ENCODE measurements at regions not wholly inside any gene's neighbourhood (a gene's known extent, or its start where the extent isn't known, plus 50 kb on each side); places are given as distances from the start of the nearest gene placed in this dataset.

GRCh38 chr1:238951809-238952208, 434.6 kb upstream of the CHRM3 start:
- Mint-ChIP-seq H3K9me3 (no peaks in the 10 kb centered on the region), H3K36me3 (ENCODE audit: insufficient read depth in 1 of 3, low read depth in 3 of 3) (no peaks in the 10 kb centered on the region; a peak in 1 of 7 replicates), H3K4me1 (peaks cover 5 to 8% of the 10 kb centered on the region in 2 experiments; a peak in 2 of 4 replicates), H3K27me3 (ENCODE audit: low read depth) (no peaks in the 10 kb centered on the region), H3K4me3 (no peak overlapping the region), H3K27ac (no peak overlapping the region)
- no peak for DNase-seq
- Histone ChIP-seq H3K79me1 (ENCODE audit: insufficient read depth, low read depth, low read length, poor library complexity, severe bottlenecking) (no peaks in the 10 kb centered on the region), H2BK12ac (ENCODE audit: insufficient read length, low read depth, low read length) (no peak overlapping the region), H3K9me3 (ENCODE audit: control insufficient read depth, low read depth, low read length) (no peaks in the 10 kb centered on the region), H4K20me1 (ENCODE audit: control insufficient read depth, insufficient read depth, insufficient read length) (no peaks in the 10 kb centered on the region), H3K23ac (ENCODE audit: insufficient read length, low read depth, low read length) (no peak overlapping the region), H2AFZ (ENCODE audit: low read length) (no peak overlapping the region), H2BK20ac (ENCODE audit: low read depth, low read length, poor library complexity, severe bottlenecking) (no peak overlapping the region), H3K4me1 (ENCODE audit: insufficient read depth, low read length) (no peaks in the 10 kb centered on the region), H3K79me2 (ENCODE audit: insufficient read depth, low read length) (no peaks in the 10 kb centered on the region), H2BK5ac (ENCODE audit: insufficient read length, low read length) (no peak overlapping the region), H2AK5ac (ENCODE audit: insufficient read length, low read length) (no peak overlapping the region), H3K9ac (ENCODE audit: extremely low read depth, insufficient read length, low read length) (no peak overlapping the region), H3K18ac (ENCODE audit: insufficient read length, low read depth, low read length) (no peak overlapping the region), H3T11ph (ENCODE audit: low read length) (no peak overlapping the region), H3K27me3 (ENCODE audit: insufficient read depth, low read length) (no peaks in the 10 kb centered on the region), H3K4ac (ENCODE audit: low read depth, low read length) (no peak overlapping the region), H3K27ac (ENCODE audit: insufficient read length, low read depth, low read length) (no peak overlapping the region), H3K56ac (ENCODE audit: insufficient read length, low read depth, low read length) (no peak overlapping the region), H2BK15ac (ENCODE audit: low read depth, low read length) (no peak overlapping the region), H3K23me2 (ENCODE audit: insufficient read length, low read depth, low read length, poor library complexity, severe bottlenecking) (no peaks in the 10 kb centered on the region), H4K5ac (ENCODE audit: insufficient read length, low read depth, low read length) (no peak overlapping the region), H4K8ac (replicated peaks; ENCODE audit: insufficient read length, low read depth, low read length) (no peak overlapping the region), H3K14ac (ENCODE audit: insufficient read depth, low read length) (no peak overlapping the region), H2BK120ac (ENCODE audit: low read depth, low read length, poor library complexity, severe bottlenecking) (no peak overlapping the region), H4K91ac (ENCODE audit: insufficient read length, low read depth, low read length) (no peak overlapping the region), H3K4me2 (ENCODE audit: insufficient read depth, insufficient read length, low read length) (no peak overlapping the region)
- TF ChIP-seq CTCF (conservative IDR thresholded peaks at IDR 0.05) = peak; percentile 71
- no CpG with 5 or more reads among the region's 6 CpGs for WGBS (ENCODE audit: extremely low coverage, insufficient read length, low lambda C conversion rate)
